ENCODE measurements at regions not wholly inside any gene's neighbourhood (a gene's known extent, or its start where the extent isn't known, plus 50 kb on each side); places are given as distances from the start of the nearest gene placed in this dataset.
"Not testable (repeated sequence)": the region's sequence is repeated elsewhere in the genome, so short reads cannot be mapped to it uniquely, and the experiment has no call there.

DNA sequence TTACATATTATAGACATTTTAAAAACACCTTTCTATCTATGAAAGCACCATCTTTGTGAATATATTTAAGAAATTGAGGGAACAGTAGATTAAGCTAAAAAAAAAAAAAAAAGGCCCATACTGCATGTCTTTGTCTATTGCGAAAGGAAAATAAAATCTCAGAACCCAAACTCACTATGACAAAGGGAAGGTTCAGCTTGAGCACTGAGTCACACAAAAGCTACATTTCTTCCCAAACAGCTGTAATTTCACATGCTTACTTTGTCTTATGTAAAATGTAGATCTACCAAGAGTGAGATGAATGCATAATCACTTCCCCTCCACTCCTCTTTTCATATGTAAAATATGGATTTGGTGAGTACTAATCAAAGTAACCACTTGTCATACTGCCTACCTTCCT lies 640.1 kb upstream of the KLF12 start:
- no peak for DNase-seq

DNA sequence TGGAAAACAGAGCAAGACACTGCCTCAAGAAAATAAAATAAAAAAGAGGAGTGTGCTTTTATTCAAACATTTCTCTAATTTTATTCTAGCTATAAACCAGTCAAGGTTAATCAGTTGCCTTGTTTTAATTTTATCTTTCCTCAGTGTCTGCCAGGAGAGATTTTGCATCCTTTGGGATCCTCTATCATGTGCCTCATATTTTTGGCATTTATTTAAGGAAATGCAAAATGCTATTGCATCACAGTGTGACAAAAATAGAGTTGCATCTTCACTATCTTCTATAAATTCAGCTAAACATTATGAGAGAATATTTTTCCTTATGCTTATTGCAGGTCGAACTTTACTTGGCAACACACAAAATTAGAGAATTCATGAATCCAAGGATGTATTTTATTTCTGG lies 639.0 kb upstream of the KLF12 start:
- DNase-seq, result no peak

- DNase-seq, result no peak
Measured at GRCh38 chr13:74771964-74772363, 637.8 kb upstream of the KLF12 start.

DNA sequence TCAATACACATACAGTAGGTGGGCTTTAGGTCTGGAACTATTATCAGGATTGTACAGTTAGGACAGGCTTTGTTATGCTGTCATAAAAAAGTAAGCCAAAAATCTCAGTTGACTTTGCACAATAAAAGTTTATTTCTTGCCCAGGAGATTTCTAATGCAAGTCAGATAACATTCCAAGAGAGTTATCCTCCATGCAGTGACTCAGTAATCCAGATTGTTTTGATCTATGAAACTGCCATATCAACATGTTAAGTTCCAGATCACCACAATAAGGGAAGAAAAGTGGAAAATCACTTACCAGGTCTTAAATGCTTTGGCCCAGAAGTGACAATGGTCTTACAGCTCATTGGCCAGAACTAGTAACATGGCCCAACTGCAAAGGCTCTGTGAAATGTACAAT lies 636.2 kb upstream of the KLF12 start:
- no peak for DNase-seq

- no peak for DNase-seq
Measured at GRCh38 chr13:74769333-74769732, 635.1 kb upstream of the KLF12 start.

DNA sequence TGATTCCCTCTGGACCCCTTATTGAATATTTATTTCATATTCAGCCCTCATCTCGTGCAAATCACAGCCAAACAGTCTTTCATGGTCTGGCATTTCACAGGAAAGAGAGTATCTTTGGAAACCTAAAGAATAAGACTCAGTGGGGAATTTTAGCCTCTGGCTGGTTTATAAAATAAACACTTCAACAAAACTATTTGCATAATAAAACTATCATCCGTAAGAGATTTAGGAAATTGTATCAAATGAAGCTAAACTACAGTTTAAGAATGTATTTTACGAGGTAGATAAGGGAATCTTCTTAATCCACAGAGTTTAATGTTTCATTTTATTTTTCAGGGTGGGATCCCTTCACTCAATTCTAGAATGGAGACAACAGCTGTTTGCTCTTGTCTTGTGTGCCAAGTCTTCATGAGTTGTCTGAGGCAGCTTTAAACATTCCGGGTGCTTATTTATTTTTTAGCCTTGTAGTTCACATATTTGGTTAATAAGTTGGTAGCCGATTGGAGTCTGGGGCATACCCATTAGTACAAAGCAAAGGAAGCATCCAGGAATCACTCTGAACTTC lies 634.4 kb upstream of the KLF12 start:
- DNase-seq, result no peak

DNA sequence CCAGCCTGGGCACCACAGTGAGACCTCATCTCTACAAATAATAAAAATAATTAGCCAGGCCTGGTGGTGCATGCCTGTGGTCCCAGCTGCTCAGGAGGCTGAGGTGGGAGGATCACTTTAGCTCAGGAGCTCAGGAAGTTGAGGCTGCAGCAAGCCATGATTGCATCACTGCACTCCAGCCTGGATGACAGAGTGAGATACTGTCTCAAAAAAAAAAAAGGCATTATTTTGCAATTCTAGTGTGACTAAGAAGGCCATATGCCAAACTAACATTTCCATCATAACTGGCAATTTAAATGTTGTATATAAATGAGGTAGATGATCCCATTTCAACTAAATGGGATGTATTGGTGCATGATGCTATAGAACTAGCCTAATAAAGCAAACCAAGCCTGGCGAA lies 632.8 kb upstream of the KLF12 start:
- no peak for DNase-seq

- DNase-seq, result no peak
Measured at GRCh38 chr13:74765955-74766354, 631.8 kb upstream of the KLF12 start.

- DNase-seq, result no peak
Measured at GRCh38 chr13:74761801-74762757, 627.9 kb upstream of the KLF12 start.

DNA sequence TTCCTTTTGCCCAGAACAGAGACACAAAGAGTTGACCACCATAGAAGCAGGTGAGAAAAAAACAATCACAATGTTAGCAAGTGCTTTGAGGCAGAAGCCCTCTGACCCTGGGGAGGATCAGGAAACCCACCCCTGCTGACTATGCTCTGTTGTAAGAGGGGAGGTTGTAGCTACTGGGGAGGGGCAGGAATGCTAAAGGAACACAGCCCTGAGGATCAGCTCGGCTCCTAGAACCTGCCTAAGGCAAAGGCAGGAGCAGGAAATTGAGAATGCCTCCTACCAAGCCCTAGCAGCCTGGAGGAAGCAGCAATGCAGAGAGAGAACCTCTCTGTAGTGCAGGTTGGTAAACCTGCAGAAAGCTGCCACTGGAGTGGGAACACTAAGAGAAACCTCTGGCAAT lies 624.0 kb upstream of the KLF12 start:
- DNase-seq, result no peak

DNA sequence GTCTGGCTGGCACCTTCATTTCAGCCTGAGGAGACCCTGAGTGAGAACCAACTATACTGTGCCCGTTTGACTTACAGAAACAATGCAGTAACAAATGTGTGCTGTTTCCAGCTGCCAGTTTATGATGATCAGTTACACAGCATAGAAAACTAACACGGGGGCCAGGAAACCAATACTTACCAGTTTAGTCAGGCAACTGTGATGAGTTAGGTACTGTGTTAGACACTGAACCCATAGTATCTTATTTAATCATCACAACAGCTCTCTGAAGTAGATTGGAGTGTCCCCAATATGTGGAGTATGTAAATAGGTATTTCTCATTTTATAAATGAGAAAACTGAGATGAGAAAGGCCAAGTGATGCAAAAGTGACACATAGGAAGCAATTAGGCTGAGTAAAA lies 620.9 kb upstream of the KLF12 start:
- DNase-seq, result no peak

- DNase-seq, result no peak
Measured at GRCh38 chr13:74751739-74752138, 617.5 kb upstream of the KLF12 start.

- no peak for DNase-seq
Measured at GRCh38 chr13:74747186-74747955, 613.2 kb upstream of the KLF12 start.

DNA sequence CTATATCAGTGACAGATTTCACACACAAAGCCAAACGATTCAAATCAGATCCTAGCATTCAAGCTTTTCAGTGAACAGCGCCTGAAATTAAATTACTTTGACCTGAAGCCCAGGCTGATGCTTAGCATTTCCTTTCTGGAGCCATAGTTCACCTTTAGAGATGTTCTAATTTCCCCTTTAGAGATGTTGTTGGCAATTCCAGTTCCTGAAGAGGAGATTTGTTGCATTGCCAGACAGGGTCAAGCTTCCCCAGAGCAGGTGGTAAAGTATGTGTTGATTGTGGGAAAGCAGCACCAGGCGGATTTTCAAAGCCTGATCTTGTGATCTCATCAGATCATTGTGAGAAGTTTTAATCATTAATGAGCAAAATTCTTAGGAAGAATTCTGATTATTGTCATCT lies 609.8 kb upstream of the KLF12 start:
- DNase-seq, result no peak

GRCh38 chr13:74741732-74742131 lies 607.5 kb upstream of the KLF12 start:
- DNase-seq, result no peak

GRCh38 chr13:74732736-74733385 lies 598.7 kb upstream of the KLF12 start:
- DNase-seq, result no peak

DNA sequence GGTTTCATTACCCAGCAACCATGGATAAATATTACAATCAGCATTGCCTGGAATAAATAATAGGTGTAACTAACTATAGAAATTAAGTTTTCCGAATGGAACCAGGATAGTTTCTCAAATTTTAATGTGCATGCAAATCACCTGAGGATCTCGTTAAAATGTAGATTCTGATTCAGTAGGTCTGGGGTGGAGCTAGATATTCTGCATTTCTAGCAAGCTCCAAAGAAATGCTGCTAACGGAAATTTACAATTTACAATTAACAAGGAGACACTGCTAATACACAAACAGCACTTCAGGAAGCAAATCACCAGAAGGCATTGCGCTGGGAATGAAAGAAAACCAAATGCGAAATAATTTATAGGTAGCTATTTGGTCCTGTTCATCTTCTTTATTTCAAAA lies 597.5 kb upstream of the KLF12 start:
- no peak for DNase-seq

DNA sequence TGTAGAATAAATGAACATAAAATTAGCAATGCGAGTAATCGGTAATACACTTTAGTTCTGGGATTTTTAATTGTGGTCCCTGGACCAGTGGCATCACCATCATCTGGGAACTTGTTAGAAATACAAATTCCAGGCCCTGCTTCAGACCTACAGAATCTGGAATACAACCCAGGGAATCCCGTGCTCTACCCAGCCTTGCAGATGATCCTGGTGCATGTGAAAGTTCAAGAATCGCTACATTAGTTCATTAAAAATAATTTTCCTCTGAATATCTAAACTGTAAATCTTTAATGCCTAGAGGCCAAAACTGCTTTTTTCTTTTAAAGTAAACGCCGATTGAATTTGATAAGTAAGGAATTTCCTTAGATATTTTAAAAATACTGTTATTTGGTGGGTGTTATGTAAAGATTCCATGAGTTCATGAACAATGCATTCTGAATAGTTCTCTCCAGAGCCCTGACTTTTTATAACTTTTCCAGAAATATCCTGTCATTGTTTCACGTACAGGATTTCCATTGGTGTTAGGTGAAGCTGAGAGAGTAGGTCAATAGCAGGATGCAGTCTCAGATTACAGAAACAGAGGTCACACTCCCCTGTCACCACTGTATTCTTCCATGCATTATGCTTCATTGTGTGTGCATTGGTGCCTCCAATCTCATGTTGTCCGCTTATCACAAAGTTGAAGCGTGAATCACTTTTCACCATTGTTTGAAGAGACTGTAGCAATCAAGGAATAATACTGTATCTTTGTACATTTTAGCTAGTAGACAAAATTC lies 596.5 kb upstream of the KLF12 start:
- no peak for DNase-seq

DNA sequence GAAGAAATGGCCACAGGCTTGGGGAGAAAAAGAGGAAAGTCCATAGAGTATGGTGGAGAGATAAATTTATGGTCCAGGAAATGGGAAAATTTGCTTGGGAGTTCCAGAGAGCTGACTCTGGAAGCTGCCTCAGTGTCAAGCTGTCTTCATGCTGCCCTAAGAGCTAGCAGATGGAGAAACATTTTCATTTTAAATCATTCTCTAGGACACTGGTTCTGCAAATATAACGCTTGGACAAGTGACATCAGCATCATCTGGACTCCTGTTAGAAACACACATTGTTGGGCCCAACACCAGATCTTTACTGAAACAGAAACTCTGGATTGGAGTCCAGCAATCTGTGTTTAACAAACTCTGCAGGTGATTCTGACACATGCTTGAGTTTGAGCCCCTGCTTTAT lies 592.0 kb upstream of the KLF12 start:
- DNase-seq, result no peak

DNA sequence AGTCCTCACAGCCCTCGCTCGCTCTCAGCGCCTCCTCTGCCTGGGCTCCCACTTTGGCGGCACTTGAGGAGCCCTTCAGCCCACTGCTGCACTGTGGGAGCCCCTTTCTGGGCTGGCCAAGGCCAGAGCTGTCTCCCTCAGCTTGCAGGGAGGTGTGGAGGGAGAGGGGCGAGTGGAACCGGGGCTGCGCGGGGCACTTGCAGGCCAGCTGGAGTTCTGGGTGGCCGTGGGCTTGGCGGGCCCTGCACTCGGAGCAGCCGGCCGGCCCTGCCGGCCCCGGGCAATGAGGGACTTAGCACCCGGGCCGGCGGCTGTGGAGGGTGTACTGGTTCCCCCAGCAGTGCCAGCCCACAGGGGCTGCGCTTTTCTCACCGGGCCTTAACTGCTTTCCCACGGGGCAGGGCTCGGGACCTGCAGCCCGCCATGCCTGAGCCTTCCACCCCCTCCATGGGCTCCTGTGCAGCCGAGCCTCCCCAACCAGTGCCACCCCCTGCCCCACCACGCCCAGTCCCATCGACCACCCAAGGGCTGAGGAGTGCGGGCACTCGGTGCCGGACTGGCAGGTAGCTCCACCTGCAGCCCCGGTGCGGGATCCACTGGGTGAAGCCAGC lies 584.1 kb upstream of the KLF12 start:
- not testable (repeated sequence) for DNase-seq

DNA sequence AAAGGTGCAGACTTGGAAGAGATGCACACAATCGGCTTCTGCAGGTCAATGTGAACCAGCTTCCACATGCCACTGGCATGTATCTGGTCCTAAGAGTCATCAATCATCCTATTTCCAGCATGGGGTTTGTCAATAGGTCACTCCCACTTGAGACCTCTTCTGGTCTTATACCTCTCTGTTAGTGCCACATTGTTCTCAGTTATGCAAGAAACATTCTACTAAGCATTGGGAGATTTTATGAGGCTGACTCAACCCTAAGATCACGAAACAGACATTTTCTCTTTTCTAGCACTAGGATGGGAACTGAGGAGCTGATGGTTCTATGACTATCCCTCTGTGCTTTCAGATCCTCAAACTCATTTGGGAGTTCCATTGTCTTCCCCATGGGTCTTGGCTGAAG lies 581.5 kb upstream of the KLF12 start:
- DNase-seq, result no peak

DNA sequence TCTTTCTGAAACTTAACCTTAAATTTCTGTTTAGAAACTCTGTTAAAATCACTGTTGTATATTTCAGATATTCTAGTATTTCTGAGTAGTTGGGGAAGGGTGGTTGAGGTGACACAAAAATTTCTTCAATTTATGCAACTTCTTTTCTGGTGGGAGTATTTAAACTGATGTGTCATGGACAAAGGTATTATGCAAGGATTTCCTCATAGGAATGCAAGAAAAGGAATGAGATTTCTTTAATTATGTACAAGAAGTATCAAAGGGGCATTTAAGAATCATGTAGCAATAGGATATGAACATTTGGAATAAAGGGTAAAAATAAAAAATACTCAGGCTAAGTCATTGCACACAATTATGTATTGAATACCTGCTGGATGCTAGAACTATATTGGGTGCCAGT lies 575.8 kb upstream of the KLF12 start:
- no peak for DNase-seq

All from right kidney (tissue), 1 donor.